HCT116 (cell line): ENCODE measurements at regions not wholly inside any gene's neighbourhood (a gene's known extent, or its start where the extent isn't known, plus 50 kb on each side); places are given as distances from the start of the nearest gene placed in this dataset.

ENCODE experiments used
- ATAC-seq: fragments of 200-7000 bp; cut with Tn5 transposase; 2 replicates; pipeline ENCODE4 v1.9.1; 2020; ENCODE audit warnings: mild to moderate bottlenecking, moderate library complexity
- BruUV-seq: library from RNA; stranded (reverse); fragments of 400-500 nt; replicated peaks from 2 replicates; lab custom pipeline; 2021; lab: Mats Ljungman, UMichigan
- CTCF ChIA-PET: fragments of 300-600 bp; sonication (Branson Sonifier 250); formaldehyde crosslinking; loops from one replicate; lab custom pipeline; 2021; ENCODE audit warnings: antibody characterized with exemption; lab: Charles Lee
- POLR2A ChIA-PET: fragments of 300-600, 350-600 bp; sonication (Branson Sonifier 250); formaldehyde crosslinking; loops from one replicate; lab custom pipeline; 2021; ENCODE audit warnings: antibody characterized with exemption; lab: Charles Lee
- RAD21 ChIA-PET, 2 experiments: fragments of 300-600 bp; sonication (Branson Sonifier 250); formaldehyde crosslinking; loops; one replicate each; lab custom pipeline; 2023; ENCODE audit warnings: low total read pairs in 2 of 2; ENCODE audit not compliant: uncharacterized antibody in 2 of 2, unreplicated experiment in 2 of 2, low non-redundant PET in 1 of 2; lab: Charles Lee
- DNase-seq: peaks from one replicate; pipeline ENCODE4 v3.0.0-alpha.2; 2010; ENCODE audit warnings: low read depth, low spot score
- H2AFZ ChIP-seq: fragments of 200-600 bp; shearing (Covaris generic), sonication (generic); 2 replicates; pipeline ENCODE4 v1.6.1; 2017; ENCODE audit warnings: low read depth, mixed run types, mixed read lengths, antibody characterized with exemption, low read length; ENCODE audit not compliant: poor library complexity, severe bottlenecking
- H3K27ac ChIP-seq: 2 replicates; pipeline ENCODE4 v1.5.1; 2012; ENCODE audit warnings: low read depth, low read length
- H3K27me3 ChIP-seq: fragments of 200-600 bp; sonication (generic); 2 replicates; pipeline ENCODE4 v1.6.1; 2016; ENCODE audit warnings: mixed run types, low read length, mixed read lengths; ENCODE audit not compliant: insufficient read depth
- H3K36me3 ChIP-seq, 2 experiments: fragments of 200-500 bp in 1 of 2; fragments of 200-600 bp in 1 of 2; sonication (Bioruptor generic) in 1 of 2; sonication (generic) in 1 of 2; 2 replicates each; pipeline versions ENCODE4 v1.5.1 to v1.6.1; 2014 to 2016; ENCODE audit warnings: low read length in 2 of 2, inconsistent platforms in 1 of 2, mixed read lengths in 1 of 2, mixed run types in 1 of 2; ENCODE audit not compliant: insufficient read depth in 2 of 2, control insufficient read depth in 1 of 2
- H3K4me1 ChIP-seq, 2 experiments: fragments of 200-600 bp in 1 of 2; sonication (generic) in 1 of 2; 2 replicates each; pipeline versions ENCODE4 v1.5.1 to v1.6.1; 2012 to 2017; ENCODE audit warnings: low read length in 2 of 2, inconsistent platforms in 1 of 2, mild to moderate bottlenecking in 1 of 2, mixed read lengths in 1 of 2, mixed run types in 1 of 2, moderate library complexity in 1 of 2; ENCODE audit not compliant: insufficient read depth in 2 of 2, control insufficient read depth in 1 of 2
- H3K4me2 ChIP-seq: fragments of 200-600 bp; sonication (generic); 2 replicates; pipeline ENCODE4 v1.6.1; 2017; ENCODE audit warnings: mixed run types, low read length, mixed read lengths
- H3K4me3 ChIP-seq, 2 experiments: fragments of 200-600 bp in 1 of 2; sonication (generic) in 1 of 2; replicated peaks in 1 of 2; 2 replicates each; pipeline ENCODE4 v1.5.1; 2011 to 2016; ENCODE audit warnings: low read length in 2 of 2, control low read depth in 1 of 2, low read depth in 1 of 2, mild to moderate bottlenecking in 1 of 2, mixed read lengths in 1 of 2, mixed run types in 1 of 2
- H3K79me2 ChIP-seq: fragments of 200-600 bp; sonication (generic); 2 replicates; pipeline ENCODE4 v1.6.1; 2017; ENCODE audit warnings: mild to moderate bottlenecking, mixed run types, low read length, moderate library complexity, mixed read lengths; ENCODE audit not compliant: insufficient read depth
- H3K9ac ChIP-seq: fragments of 200-600 bp; sonication (generic); 2 replicates; pipeline ENCODE4 v1.6.1; 2016; ENCODE audit warnings: low read length, mixed read lengths
- H3K9me2 ChIP-seq: fragments of 200-600 bp; sonication (generic), shearing (Covaris generic); 2 replicates; pipeline ENCODE4 v1.6.1; 2017; ENCODE audit warnings: mixed run types, mild to moderate bottlenecking, moderate library complexity; ENCODE audit not compliant: insufficient read depth
- H3K9me3 ChIP-seq, 2 experiments: fragments of 200-500 bp in 1 of 2; fragments of 200-600 bp in 1 of 2; sonication (Bioruptor generic) in 1 of 2; sonication (generic) in 1 of 2; 2 replicates each; pipeline ENCODE4 v1.6.1; 2014 to 2017; ENCODE audit warnings: low read length in 2 of 2, mixed read lengths in 2 of 2, inconsistent platforms in 1 of 2, low read depth in 1 of 2, mild to moderate bottlenecking in 1 of 2, mixed run types in 1 of 2, moderate library complexity in 1 of 2; ENCODE audit not compliant: control insufficient read depth in 1 of 2, insufficient read depth in 1 of 2
- H4K20me1 ChIP-seq: fragments of 200-600 bp; sonication (generic), shearing (Covaris generic); 2 replicates; pipeline ENCODE4 v1.6.1; 2017; ENCODE audit warnings: mixed run types, mild to moderate bottlenecking, moderate library complexity; ENCODE audit not compliant: insufficient read depth
- ATF3 ChIP-seq: IDR thresholded peaks from 2 replicates; pipeline ENCODE4 v1.6.1; 2012
- CBX3 ChIP-seq: IDR thresholded peaks from 2 replicates; pipeline ENCODE4 v1.6.1; 2012; ENCODE audit warnings: low read depth
- CEBPB ChIP-seq: IDR thresholded peaks from 2 replicates; pipeline ENCODE4 v1.6.1; 2012; ENCODE audit warnings: low read depth
- EGR1 ChIP-seq: IDR thresholded peaks from 2 replicates; pipeline ENCODE4 v1.6.1; 2012; ENCODE audit warnings: low read depth
- EZH2 ChIP-seq: fragments of 200-600 bp; sonication (generic); IDR thresholded peaks from 2 replicates; pipeline ENCODE4 v1.6.1; 2017; ENCODE audit warnings: antibody characterized with exemption, mixed run types
- JUND ChIP-seq: IDR thresholded peaks from 2 replicates; pipeline ENCODE4 v1.6.1; 2012
- POLR2A ChIP-seq: IDR thresholded peaks from 2 replicates; pipeline ENCODE4 v1.7.0; 2011; ENCODE audit warnings: borderline replicate concordance; ENCODE audit not compliant: insufficient read depth, insufficient read length; ENCODE audit errors: extremely low read depth
- SP1 ChIP-seq: IDR thresholded peaks from 2 replicates; pipeline ENCODE4 v1.6.1; 2012; ENCODE audit warnings: low read depth
- TCF7L2 ChIP-seq: IDR thresholded peaks from 2 replicates; pipeline ENCODE4 v1.7.0; 2011; ENCODE audit warnings: borderline replicate concordance, inconsistent platforms; ENCODE audit not compliant: insufficient read depth, insufficient read length; ENCODE audit errors: extremely low read depth
- ZFX ChIP-seq: fragments of 450-650 bp; IDR thresholded peaks from 2 replicates; pipeline ENCODE4 v1.6.1; 2017
- intact Hi-C: fragments of 100-400 bp; cut with micrococcal nuclease; formaldehyde crosslinking; loops from 2 replicates; pipeline ENCODE4 v1.10.0; 2022
- TF ChIP-seq, protein P1 (sequence below), 3 experiments: fragments of 200-600 bp in 1 of 3; sonication (generic) in 1 of 3; IDR thresholded peaks in 2 of 3; conservative IDR thresholded peaks in 1 of 3; 2 replicates each; pipeline ENCODE4 v1.5.1; 2012 to 2017; ENCODE audit warnings: low read depth in 2 of 3, low read length in 2 of 3, antibody characterized with exemption in 1 of 3, borderline replicate concordance in 1 of 3, control low read depth in 1 of 3, mild to moderate bottlenecking in 1 of 3, mixed read lengths in 1 of 3, mixed run types in 1 of 3, moderate library complexity in 1 of 3; ENCODE audit not compliant: insufficient read depth in 1 of 3

DNA sequence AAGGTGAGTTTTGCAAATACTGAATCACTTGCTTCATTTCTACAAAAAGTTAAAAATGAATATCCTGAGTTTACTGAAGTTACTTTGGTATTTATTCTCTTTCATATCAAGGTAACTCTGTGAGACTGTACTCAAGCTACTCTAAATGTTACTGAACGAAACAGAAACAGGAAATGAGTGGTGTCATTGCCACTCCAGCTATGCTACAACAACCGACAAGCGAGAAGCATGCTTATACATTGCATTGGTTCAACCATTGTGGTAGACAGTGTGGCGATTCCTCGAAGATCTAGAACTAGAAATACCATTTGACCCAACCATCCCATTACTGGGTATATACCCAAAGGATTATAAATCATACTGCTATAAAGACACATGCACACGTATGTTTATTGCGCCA is 313.2 kb upstream of the THBS1 start:
- no peaks in the 10 kb centered on the region for H3K9me3 ChIP-seq
- POLR2A ChIA-PET: no interaction called here
- no peaks in the 10 kb centered on the region for H3K79me2 ChIP-seq
- no peak overlapping the region for H2AFZ ChIP-seq
- no peaks in the 10 kb centered on the region for H3K9me2 ChIP-seq
- H3K4me2 ChIP-seq: no peak overlapping the region
- no peak for DNase-seq
- RAD21 ChIA-PET: no interaction called here
- BruUV-seq: no TSS peak
- no peak overlapping the region for H3K4me3 ChIP-seq
- H3K4me1 ChIP-seq: peaks cover 0 to 2% of the 10 kb centered on the region in 2 experiments; a peak in 1 of 4 replicates
- CTCF ChIA-PET: no interaction called here
- no peak for ATAC-seq
- intact Hi-C loops: no loop called here
- H3K27me3 ChIP-seq: no peaks in the 10 kb centered on the region
- TF ChIP-seq JUND (no peak), CBX3 (no peak), EZH2 (no peak), ZFX (no peak), POLR2A (no peak), CEBPB (no peak), ATF3 (no peak), TCF7L2 (no peak), SP1 (no peak), EGR1 (no peak)
- TF ChIP-seq, protein P1, sequence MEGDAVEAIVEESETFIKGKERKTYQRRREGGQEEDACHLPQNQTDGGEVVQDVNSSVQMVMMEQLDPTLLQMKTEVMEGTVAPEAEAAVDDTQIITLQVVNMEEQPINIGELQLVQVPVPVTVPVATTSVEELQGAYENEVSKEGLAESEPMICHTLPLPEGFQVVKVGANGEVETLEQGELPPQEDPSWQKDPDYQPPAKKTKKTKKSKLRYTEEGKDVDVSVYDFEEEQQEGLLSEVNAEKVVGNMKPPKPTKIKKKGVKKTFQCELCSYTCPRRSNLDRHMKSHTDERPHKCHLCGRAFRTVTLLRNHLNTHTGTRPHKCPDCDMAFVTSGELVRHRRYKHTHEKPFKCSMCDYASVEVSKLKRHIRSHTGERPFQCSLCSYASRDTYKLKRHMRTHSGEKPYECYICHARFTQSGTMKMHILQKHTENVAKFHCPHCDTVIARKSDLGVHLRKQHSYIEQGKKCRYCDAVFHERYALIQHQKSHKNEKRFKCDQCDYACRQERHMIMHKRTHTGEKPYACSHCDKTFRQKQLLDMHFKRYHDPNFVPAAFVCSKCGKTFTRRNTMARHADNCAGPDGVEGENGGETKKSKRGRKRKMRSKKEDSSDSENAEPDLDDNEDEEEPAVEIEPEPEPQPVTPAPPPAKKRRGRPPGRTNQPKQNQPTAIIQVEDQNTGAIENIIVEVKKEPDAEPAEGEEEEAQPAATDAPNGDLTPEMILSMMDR (IDR thresholded peaks at IDR 0.05 in 2 of 3, conservative IDR thresholded peaks at IDR 0.05 in 1 of 3; ENCODE audit: borderline replicate concordance in 1 of 3, insufficient read depth in 1 of 3, low read depth in 2 of 3, low read length in 2 of 3): no peak
- TF ChIP-seq, all 23 proteins: peak for 0
- Histone ChIP-seq H3K36me3 (no peaks in the 10 kb centered on the region), H3K9ac (no peak overlapping the region), H4K20me1 (no peaks in the 10 kb centered on the region), H3K27ac (no peak overlapping the region)
